Epidermal melanocyte (primary cell): ENCODE measurements at regions not wholly inside any gene's neighbourhood (a gene's known extent, or its start where the extent isn't known, plus 50 kb on each side); places are given as distances from the start of the nearest gene placed in this dataset.
A peak's percentile ranks its signal among the peaks of the same experiment; 100 is the strongest.
"Not testable (repeated sequence)": the region's sequence is repeated elsewhere in the genome, so short reads cannot be mapped to it uniquely, and the experiment has no call there.

Experiments used
- DNase-seq: peaks from one replicate; pipeline ENCODE4 v3.0.0; 2011; ENCODE audit warnings: low spot score; ENCODE audit not compliant: insufficient read length

DNA sequence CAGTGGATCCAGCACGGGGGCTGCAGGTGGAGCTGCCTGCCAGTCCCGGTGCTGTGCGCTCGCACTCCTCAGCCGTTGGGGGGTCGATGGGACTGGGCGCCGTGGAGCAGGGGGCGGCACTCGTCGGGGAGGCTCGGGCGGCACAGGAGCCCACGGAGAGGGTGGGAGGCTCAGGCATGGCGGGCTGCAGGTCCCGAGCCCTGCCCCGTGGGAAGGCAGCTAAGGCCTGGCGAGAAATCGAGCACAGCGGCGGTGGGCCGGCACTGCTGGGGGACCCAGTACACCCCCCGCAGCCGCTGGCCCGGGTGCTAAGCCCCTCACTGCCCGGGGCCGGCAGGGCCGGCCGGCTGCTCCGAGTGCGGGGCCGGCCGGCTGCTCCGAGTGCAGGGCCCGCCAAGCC is 52.3 kb upstream of the MARK1 start:
- DNase-seq: not testable (repeated sequence)

DNA sequence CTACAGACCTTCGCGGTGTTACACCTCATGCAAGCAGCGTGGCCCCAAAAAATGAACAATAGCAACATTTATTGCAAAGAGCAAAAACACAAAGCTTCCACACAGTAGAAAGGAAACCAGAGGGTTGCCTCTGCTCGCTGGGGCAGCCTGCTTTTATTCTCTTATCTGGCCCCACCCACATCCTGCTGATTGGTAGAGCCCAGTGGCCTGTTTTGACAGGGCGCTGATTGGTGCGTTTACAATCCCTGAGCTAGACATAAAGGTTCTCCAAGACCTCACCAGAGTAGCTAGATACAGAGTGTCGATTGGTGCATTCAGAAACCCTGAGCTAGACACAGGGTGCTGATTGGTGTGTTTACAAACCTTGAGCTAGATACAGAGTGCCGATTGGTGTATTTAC is 52.8 kb upstream of the MARK1 start:
- not testable (repeated sequence) for DNase-seq

DNA sequence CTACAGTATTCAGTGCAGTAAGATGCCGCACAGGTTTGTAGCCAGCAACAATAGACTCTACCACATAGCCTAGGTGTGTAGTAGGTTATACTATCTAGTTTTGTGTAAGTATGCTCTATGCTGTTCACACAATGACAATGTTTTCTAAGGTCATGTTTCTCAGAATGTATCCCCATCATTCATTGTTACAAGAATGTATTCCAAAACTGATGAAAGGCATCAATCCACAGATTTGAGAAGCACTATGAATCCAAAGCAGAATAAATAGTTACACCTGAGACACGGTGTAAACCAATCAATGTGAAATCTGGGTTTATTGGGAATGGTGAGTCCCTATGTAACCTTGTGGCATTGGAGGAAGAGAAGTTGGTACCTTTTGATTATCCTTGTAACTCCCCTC is 54.5 kb upstream of the MARK1 start:
- no peak for DNase-seq

DNA sequence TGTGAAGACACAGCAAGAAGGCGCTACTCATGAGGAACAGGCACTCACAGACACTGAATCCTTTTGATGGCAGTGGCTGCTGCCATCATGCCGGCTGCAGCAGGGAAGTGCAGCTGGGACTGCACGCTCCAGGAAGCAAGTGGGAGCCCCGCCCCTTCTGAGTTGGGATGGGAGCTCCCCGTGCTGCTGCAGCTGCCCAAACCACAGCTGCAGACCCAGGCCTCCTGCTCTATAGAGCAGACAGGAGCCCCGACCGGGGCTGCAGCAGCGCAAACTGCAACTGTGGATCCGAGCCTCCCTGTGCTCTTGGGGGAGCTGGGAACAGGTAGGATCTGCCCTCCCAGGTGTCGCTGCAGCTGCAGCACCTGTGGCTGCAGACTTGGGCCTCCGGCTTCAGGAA is 65.2 kb upstream of the MARK1 start:
- DNase-seq: no peak

DNA sequence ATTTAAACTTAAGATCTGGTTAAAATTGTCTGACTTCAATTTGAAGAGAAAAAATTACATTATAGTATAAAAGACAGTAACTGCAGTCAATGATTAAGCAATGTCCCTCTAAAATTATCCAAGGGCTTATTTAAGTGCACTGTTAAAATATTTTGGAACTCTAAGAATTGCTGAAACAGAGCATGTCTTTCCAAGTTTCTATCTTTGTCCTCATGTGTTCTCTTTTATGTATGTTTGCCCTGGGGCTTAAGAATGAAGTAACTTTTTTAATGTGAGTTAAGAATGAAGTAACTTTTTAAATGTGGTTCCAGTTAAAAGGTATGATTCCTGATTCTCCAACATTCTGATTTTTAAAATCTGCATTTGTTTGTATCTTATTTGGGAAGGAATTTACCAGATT is 69.0 kb upstream of the MARK1 start:
- peak; percentile 73 for DNase-seq

DNA sequence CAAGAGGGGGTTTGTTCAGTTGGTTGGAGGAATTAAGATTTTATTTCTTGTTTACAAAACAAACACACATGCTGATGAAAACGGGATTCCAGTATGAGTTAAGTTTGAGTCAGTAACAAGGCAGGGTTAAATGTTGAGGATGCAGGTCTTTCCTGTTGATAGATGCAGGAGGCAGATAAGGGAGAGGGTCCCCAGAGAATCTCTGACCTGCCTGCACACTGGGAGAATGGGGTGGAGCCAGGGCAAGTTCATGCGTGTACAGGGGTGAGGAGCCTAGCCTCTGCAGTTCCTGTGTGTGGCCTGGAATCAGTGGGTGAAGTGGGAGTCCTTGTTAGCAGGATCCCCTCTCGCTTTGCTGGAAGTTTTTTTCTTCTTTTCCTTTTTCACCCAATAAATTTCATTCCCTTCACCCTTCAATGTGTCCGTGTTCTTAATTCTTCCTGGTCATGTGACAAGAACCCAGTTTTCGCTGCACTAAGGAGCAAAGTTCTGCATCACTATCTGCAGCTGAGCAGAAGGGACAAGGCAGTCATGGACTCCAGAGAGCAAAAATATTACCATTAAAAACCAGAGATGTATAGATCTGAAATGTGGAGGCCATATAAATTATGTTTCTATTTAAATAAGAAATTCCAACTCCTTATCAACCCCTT is 69.9 kb upstream of the MARK1 start:
- DNase-seq: no peak

DNA sequence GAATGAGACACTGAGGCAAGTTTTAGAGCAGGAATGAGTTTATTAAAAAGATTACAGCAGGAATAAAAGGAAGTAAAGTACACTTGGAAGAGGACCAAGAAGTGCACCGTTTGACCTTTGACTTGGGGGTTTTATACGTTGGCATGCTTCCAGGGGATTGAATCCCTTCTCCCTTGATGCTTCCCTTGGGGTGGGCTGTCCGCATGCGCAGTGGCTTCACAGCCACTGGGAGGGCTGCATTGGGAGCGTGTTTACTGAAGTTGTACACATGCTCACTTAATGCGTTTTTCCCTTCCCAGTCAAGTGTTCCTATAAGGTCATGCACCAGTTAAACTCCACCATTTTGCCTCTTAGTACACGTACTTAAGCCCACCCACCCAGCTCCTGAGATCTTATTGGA is 72.4 kb upstream of the MARK1 start:
- no peak for DNase-seq

DNA sequence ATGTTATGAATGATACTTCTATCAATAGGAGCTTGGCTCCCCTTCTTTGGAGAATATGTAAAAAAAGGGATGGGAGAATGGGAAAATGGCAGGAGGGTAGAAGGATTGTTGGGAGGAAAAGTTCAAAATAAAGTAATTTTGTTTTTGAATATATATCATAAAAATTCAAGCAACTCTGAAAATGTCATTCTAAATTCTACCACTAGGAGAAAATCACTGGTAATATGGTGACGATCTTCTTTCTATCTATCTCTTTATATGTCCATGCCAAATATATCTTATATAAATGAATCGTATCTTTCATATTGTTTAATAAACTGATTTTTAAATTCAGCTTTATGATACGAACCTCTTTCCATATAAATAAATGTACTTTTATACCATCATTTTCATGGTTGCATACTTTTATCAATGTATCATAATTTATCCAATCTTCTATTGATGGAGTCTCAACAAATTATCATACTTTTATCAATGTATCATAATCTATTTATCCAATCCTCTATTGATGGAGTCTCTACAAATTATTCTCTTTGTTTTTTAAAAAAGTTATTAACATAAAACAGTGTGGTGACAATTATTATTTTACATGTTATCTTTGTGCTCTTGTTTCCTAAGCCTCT is 73.7 kb upstream of the MARK1 start:
- DNase-seq: no peak

DNA sequence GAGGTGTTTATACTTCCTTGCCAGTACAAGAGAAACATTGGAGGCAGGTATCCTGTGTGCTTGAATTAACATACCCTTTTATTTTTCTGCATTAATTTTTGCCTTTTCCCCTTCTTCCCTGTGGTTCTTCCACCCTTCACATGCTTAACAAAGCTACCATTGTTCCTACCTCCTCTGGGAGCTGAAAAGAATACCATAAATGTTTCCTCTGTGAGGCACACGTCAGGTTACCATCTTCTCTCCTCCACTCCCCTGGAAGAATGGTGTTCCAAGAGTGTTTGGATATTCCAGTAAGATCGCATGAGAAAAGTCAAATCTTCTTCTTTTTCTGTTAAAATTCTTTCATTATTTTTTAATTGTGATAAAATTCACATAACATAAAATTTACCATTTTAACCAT is 74.6 kb upstream of the MARK1 start:
- no peak for DNase-seq

DNA sequence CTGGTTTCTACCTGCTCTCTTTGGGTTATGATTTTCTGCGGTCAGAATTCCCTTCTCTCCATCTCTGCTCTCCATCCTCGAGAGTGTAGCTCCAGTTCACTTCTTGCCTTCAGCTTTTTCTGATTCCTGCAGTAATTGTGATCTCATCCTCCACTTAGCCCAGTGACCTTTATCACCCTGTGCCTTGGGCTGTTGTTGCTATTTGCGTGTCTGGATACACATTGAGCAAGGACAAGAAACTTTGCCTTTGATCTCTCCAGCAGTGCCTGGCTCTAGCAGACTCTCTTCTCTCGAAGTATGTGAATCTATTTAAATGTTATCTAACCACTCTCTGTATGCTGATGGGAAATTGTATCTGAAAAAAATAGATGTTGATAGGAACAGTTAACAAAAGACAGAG is 76.4 kb upstream of the MARK1 start:
- DNase-seq: no peak

DNA sequence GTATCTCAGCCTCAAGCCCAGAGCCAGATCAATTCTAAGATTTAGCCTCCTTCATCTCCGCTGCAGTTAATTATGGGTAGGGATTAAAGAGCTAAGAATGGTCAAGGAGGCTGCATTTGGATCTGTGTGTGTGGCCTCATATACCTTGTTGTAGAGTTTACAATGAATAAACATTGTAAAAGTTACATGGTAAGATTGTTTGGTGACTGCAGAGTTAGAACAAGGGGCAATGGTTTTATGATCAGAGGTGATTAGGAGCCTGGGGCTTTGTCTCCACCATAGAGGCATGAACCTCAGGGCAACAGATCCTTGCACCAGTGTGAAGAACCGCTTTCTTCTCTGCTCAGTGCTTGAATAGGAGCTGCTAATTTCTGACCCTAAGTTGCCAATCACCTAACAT is 77.0 kb upstream of the MARK1 start:
- DNase-seq: no peak

DNA sequence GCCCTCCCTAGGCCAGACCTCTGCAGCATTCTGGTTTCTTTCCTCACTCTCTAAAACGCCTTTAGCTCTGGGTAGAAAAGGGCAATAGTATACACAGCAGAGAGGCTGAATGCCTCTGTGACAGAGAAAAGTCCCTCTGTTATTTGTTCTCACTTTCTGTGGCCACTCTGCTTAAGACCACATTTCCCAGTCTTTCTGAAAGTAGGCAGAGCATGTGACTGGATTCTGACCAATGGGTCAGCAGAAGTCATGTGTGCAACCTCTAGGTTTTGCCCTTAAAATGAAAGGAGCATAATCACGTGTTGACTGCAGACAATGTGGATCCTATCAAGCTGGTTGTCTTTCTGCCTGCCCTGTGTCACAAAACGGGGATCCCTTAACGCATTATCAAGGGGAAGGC is 79.7 kb upstream of the MARK1 start:
- DNase-seq: no peak

DNA sequence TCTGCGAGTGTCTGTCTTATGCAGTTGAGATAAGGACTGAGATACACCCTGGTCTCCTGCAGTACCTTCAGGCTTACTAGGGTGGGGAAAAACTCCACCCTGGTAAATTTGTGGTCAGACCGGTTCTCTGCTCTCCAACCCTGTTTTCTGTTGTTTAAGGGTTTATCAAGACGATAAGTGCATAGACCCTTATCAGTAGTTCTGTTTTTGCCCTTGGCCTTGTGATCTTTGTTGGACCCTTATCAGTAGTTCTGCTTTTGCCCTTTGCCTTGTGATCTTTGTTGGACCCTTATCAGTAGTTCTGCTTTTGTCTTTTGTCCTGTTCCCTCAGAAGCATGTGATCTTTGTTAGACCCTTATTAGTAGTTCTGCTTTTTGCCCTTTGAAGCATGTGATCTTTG is 83.3 kb upstream of the MARK1 start:
- DNase-seq: not testable (repeated sequence)

DNA sequence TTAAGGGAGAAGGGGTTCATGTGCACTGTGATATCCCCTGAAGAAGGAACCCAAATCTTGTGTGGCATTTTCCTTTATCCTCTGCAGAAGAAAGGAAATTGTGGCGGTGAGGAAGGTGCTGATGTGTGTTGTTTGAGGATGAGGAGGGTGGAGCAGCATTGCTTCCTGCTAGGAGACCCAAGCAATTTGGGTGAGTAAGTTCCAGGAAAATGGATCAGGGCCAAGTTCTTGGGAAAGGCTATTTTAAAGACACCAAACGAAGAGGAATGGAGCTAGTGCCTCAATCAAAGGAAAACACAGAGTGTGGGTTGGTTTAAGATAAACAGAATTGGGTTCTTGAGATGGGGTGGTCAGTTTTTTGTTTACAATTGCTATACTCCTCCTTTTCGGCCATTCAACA is 86.7 kb upstream of the MARK1 start:
- DNase-seq: no peak

DNA sequence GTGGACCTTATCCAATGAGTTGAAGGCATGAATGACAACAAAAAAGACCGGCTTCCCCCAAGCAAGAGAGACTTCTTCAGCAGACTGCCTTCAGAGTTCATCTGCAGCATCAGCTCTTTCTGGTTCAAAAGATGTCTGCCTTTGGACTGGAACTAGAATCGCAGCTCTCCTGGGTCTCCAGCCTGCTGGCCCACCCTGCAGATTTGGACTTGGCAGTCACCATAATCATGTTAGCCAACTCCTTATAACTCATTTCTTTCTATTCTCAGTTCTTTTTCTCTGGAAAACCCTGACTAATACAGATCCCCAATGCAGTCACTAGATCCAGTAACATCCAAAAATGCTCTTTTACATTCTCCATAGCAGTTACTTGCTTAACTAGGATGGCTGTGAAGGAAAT is 89.2 kb upstream of the MARK1 start:
- DNase-seq: no peak

DNA sequence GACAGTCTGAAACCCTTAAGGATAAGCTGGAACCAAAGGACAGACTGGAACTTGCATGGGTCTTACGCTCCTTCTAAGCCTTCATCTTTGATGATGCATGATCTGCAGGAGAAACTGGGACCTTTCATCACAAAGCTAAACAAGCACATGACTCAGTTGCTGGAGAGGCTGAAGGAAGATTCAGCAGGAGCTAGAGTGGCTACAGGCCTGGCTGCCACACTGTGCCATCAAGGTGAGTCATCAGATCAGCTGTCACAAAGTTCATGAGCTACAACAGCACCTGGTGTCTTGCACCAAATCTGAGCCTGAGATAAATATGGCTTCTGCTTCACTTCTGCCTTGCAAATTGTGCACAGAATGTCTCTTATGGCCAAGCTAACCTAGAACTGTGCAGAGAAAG is 95.5 kb upstream of the MARK1 start:
- no peak for DNase-seq

DNA sequence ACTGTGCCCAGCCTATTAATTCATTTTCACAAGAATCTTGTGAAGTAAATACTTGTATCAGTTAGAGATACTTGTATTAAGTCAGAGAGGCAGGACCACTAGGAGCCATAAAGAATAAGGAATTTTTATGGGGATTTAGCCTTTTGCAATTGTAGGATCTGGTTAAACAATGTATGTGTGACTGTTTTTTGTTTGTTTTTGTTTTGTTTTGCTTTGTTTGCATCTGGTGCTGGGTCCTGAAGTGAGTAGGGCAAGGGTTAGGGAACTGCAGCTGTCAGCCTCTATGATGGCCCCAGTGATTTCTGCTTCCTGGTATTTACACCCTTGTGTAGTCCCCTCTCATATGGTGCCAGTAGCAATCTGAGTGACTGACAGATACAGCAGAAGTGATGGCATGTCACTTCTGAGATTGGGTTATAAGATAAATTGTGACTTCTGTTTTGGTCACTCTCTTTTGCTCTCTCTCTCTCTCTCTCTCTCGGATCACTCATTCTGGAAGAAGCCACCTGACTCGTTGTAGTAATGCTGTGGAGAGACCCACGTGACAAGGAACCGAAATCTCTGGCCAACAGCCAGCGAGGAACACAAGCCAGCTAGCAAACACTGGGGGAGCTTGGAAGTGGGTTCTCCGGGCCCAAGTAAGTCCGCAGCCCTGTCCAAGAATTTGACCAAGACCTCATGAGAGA is 96.2 kb upstream of the MARK1 start:
- no peak for DNase-seq

DNA sequence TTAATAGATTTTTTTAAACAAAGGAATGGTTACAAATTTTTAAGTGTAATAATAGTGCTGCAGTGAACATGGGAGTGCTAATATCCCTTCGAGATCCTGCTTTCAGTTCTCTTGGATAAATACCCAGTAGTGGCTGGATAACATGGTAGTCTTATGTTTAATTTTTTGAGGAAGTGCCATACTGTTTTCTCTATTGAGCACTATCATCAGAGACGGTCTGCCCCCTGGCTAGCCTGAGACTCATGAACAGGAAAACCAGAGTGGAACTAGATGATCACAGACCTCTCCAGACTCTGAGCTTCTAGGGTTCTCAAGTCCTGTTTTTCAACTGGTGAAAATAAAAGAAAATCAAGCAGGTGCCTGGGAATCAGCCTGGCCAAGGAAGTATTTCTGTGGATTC is 97.3 kb upstream of the MARK1 start:
- no peak for DNase-seq

DNA sequence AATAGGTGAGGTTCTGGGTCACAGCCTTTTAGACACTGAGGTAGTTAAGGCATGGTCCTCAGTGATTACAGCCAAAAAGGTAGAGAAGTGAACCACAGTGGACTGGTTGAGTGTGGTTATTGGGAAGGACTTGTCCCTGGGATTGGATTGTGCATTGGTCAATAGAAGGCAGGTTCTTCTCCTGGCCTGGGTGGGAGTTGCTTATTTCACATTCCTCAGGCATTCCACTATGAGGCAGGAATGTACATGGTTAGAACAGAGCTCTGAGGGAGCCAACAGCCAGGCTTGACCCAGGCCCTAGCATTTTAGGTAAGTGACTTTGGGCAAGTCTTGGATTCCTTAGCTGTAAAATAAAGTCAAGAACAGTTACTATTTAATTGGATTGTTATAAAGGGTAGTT is 97.9 kb upstream of the MARK1 start:
- no peak for DNase-seq

DNA sequence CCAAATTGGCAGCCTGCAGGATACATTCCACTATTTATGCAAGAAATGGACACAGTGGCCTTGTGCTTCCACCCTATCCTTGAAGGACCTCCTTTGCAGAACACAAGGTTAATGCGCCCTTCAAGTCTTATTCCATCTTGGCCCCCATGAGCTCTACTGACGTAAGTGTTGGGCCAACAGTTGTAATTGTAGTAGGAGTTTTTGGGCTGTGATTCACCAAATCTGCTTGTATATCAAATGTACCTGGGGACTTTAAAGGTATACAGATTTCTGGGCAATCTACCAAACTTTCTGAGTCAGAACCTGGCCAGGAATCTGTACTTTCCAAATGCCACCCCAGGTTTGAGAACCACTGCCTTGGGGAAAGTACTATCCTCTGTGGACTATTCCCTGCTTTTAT is 100.9 kb upstream of the MARK1 start:
- no peak for DNase-seq

DNA sequence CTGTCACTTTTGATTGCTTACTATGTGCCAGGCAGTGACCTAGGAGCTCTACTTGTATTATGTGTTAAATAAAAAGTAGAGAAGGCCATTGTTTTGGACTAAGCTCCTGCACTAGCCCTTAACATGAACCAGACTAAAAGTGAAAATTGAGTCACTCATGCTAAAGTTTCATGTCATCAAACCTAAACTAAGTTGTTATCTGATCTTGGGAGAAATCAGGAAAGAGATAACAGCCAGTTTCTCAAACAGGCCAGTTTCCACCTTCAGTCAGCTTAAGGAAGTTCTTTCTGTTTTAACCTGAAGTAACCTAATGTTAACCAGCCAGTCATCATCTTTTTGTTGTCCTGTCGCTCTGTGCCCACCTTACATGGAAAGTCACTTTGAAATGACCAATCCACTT is 102.1 kb upstream of the MARK1 start:
- no peak for DNase-seq

DNA sequence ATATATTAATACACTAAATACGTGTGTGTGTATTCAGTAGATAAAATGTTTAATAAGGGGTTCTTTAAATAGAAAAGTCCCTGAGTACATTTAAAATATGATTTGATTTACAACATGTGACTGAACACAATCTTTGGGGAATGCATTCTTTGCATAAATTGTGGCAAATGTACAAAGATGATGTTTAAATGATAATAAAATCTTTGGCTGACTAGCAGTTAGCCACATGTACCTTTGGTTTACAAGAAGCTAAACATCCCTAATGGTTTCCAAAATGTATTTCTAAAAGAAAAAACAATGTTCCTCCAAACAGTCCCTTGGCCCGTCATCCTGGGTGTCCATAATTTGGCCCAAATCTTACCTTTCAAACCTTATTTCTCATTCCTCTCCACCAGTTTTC is 106.4 kb upstream of the MARK1 start:
- DNase-seq: no peak

DNA sequence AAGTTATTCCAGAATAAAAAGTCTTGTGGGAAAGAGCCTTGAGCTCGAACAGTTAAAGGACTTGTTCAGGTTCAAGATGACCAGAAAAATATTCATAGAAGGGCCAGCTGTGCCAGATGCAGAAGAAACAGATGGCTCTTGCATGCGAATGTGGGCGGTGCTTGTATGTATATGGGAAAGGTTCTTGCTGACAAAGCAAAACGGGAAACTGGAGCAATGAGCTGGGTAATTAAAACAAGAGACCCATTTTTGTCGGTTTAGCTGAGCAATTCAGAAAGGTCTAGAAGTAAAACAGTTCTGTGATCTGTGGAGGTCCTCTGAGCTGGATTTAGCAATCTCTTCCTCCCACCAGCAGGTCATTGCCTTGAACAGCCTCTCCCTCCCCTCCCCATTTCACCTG is 107.2 kb upstream of the MARK1 start:
- DNase-seq: no peak
